HepG2 (cell line): ENCODE measurements at regions not wholly inside any gene's neighbourhood (a gene's known extent, or its start where the extent isn't known, plus 50 kb on each side); places are given as distances from the start of the nearest gene placed in this dataset.

Source experiments
- ATAC-seq: fragments of 200-7000 bp; cut with Tn5 transposase; 3 replicates; pipeline ENCODE4 v1.9.1; 2020; ENCODE audit warnings: mild to moderate bottlenecking, moderate library complexity
- BruUV-seq: library from RNA; stranded (reverse); fragments of 400-500 nt; replicated peaks from 2 replicates; lab custom pipeline; 2021; lab: Mats Ljungman, UMichigan
- CTCF ChIA-PET: fragments of 300-600 bp; formaldehyde crosslinking; extraction: SDS; loops from one replicate; lab custom pipeline; 2021; ENCODE audit warnings: low total read pairs, inconsistent platforms, low intra/inter-chr PET ratio; lab: Yijun Ruan, JAX
- POLR2A ChIA-PET: fragments of 350-600 bp; sonication (Branson Sonifier 250); formaldehyde crosslinking; loops from one replicate; lab custom pipeline; 2020; ENCODE audit warnings: antibody characterized with exemption, inconsistent platforms; lab: Yijun Ruan, JAX
- DNase-seq: peaks from one replicate; pipeline ENCODE4 v3.0.0-alpha.2; 2015; ENCODE audit warnings: low spot score
- FAIRE-seq: peaks from 3 replicates; lab custom pipeline; 2011; peaks lifted over from hg19 to GRCh38; lab: Jason Lieb, UNC
- H2AFZ ChIP-seq: one replicate; pipeline ENCODE4 v1.6.1; 2011; ENCODE audit warnings: low read length, inconsistent platforms
- H3K27ac ChIP-seq: fragments of 300-600 bp; 3 replicates; pipeline ENCODE4 v1.8.0; 2011; ENCODE audit warnings: mixed run types, mild to moderate bottlenecking, mixed read lengths, low read length, inconsistent platforms; ENCODE audit not compliant: insufficient read depth; ENCODE audit errors: extremely low read length
- H3K27me3 ChIP-seq, 2 experiments: fragments of 200-600 bp in 1 of 2; 2 replicates in 1 of 2; 3 replicates in 1 of 2; pipeline versions ENCODE4 v1.6.0 to v1.8.0; 2011; ENCODE audit warnings: low read length in 2 of 2, mild to moderate bottlenecking in 2 of 2, moderate library complexity in 2 of 2, inconsistent platforms in 1 of 2; ENCODE audit not compliant: insufficient read depth in 2 of 2, control insufficient read depth in 1 of 2
- H3K36me3 ChIP-seq, 2 experiments: fragments of 200-600 bp in 1 of 2; replicated peaks in 1 of 2; 2 replicates in 1 of 2; 3 replicates in 1 of 2; pipeline versions ENCODE4 v1.5.1 to v1.8.0; 2011; ENCODE audit warnings: low read length in 2 of 2, inconsistent platforms in 1 of 2; ENCODE audit not compliant: insufficient read depth in 2 of 2, control insufficient read depth in 1 of 2
- H3K4me1 ChIP-seq: 2 replicates; pipeline ENCODE4 v1.5.1; 2012; ENCODE audit warnings: low read length, inconsistent platforms; ENCODE audit not compliant: insufficient read depth
- H3K4me2 ChIP-seq: 2 replicates; pipeline ENCODE4 v1.6.0; 2011; ENCODE audit warnings: low read depth, low read length, inconsistent platforms
- H3K4me3 ChIP-seq, 3 experiments: fragments of 200-600 bp in 1 of 3; sonication (generic), shearing (Covaris generic) in 1 of 3; replicated peaks in 1 of 3; 2 replicates each; pipeline ENCODE4 v1.5.1; 2011 to 2016; ENCODE audit warnings: low read length in 3 of 3, inconsistent platforms in 2 of 3, low read depth in 2 of 3, mild to moderate bottlenecking in 2 of 3, control low read depth in 1 of 3, mixed read lengths in 1 of 3; ENCODE audit not compliant: insufficient read depth in 1 of 3
- H3K79me2 ChIP-seq: one replicate; pipeline ENCODE4 v1.6.1; 2011; ENCODE audit warnings: low read length, inconsistent platforms; ENCODE audit not compliant: insufficient read depth
- H3K9ac ChIP-seq: 2 replicates; pipeline ENCODE4 v1.6.0; 2011; ENCODE audit warnings: mild to moderate bottlenecking, low read depth, low read length, inconsistent platforms; ENCODE audit not compliant: insufficient read depth
- H3K9me3 ChIP-seq: 2 replicates; pipeline ENCODE4 v1.5.1; 2012; ENCODE audit warnings: mild to moderate bottlenecking, low read length
- H4K20me1 ChIP-seq: 2 replicates; pipeline ENCODE4 v1.6.0; 2011; ENCODE audit warnings: inconsistent platforms, mild to moderate bottlenecking, low read length, moderate library complexity; ENCODE audit not compliant: insufficient read depth
- CTCF ChIP-seq: sonication (generic); formaldehyde crosslinking; IDR thresholded peaks from 2 replicates; pipeline ENCODE4 v1.5.0; 2020; ENCODE audit warnings: mild to moderate bottlenecking, missing genetic modification reagents, moderate library complexity
- EZH2 ChIP-seq: conservative IDR thresholded peaks from 2 replicates; pipeline ENCODE4 v1.6.1; 2012; ENCODE audit warnings: mild to moderate bottlenecking, low read depth, low read length, moderate library complexity
- HOXD1 ChIP-seq: sonication (generic); formaldehyde crosslinking; IDR thresholded peaks from 2 replicates; pipeline ENCODE4 v1.5.0; 2020; ENCODE audit warnings: missing genetic modification reagents
- SMC3 ChIP-seq: IDR thresholded peaks from 2 replicates; pipeline ENCODE4 v1.6.1; 2011; ENCODE audit warnings: low read length, improper control_type of control experiment
- STAG1 ChIP-seq: sonication (generic); formaldehyde crosslinking; IDR thresholded peaks from 2 replicates; pipeline ENCODE4 v1.4.0; 2020; ENCODE audit warnings: missing genetic modification reagents
- TMF1 ChIP-seq: sonication (generic); formaldehyde crosslinking; IDR thresholded peaks from 2 replicates; pipeline ENCODE4 v1.8.1; 2022; ENCODE audit warnings: low read depth, missing genetic modification reagents
- ZFP41 ChIP-seq: sonication (generic); formaldehyde crosslinking; IDR thresholded peaks from 2 replicates; pipeline ENCODE4 v1.4.0; 2020; ENCODE audit warnings: mild to moderate bottlenecking, missing genetic modification reagents, borderline replicate concordance
- ZNF781 ChIP-seq: sonication (generic); formaldehyde crosslinking; IDR thresholded peaks from 2 replicates; pipeline ENCODE4 v1.5.1; 2020; ENCODE audit warnings: borderline replicate concordance, mild to moderate bottlenecking, missing genetic modification reagents; ENCODE audit errors: not compliant biosample characterization
- ZNF788 ChIP-seq: sonication (generic); formaldehyde crosslinking; IDR thresholded peaks from 2 replicates; pipeline ENCODE4 v1.5.0; 2020; ENCODE audit warnings: mild to moderate bottlenecking, missing genetic modification reagents, borderline replicate concordance
- WGBS: methylation state at CpG from one replicate; pipeline ENCODE4 v1.1.6; 2017; ENCODE audit warnings: low lambda C conversion rate; 5-methylcytosine and 5-hydroxymethylcytosine counted together
- in situ Hi-C: cut with HindIII; loops from 2 replicates; pipeline ENCODE4 v1.10.0; 2017; ENCODE audit warnings: low pct_unique_long_range_greater_than_20kb; ENCODE audit not compliant: extremely low pct_ligation_motif_present
- intact Hi-C: fragments of 100-400 bp; cut with micrococcal nuclease; formaldehyde crosslinking; loops from one replicate; pipeline ENCODE4 v1.10.0; 2022; ENCODE audit not compliant: unreplicated experiment

- H2AFZ ChIP-seq = no peak overlapping the region
- intact Hi-C loops = no loop called here
Measured at GRCh38 chr7:20539201-20539600, 76.3 kb upstream of the ABCB5 start.

More at GRCh38 chr7:20539201-20539600, 76.3 kb upstream of the ABCB5 start:
- 38% methylated on average over 4 of the region's 4 CpGs for WGBS
- H3K36me3 ChIP-seq = no peaks in the 10 kb centered on the region
- H3K27ac ChIP-seq = no peak overlapping the region
- H4K20me1 ChIP-seq = no peaks in the 10 kb centered on the region
- FAIRE-seq = peak; percentile 15
- peak; percentile 21 for DNase-seq
- H3K4me3 ChIP-seq = no peak overlapping the region
- no peak overlapping the region for H3K9ac ChIP-seq
- no peaks in the 10 kb centered on the region for H3K79me2 ChIP-seq
- in situ Hi-C loops = no loop called here
- ChIA-PET POLR2A (no interaction called here), CTCF (interaction anchor here (1.3 kb wide), 1 partner anchor 59 kb away, joined by 3 read pairs; no protein-coding TSS in a partner anchor)
- H3K4me2 ChIP-seq = no peak overlapping the region
- peak; percentile 43; the same call in 2 of the 3 replicates for ATAC-seq
- no TSS peak for BruUV-seq
- no peaks in the 10 kb centered on the region for H3K9me3 ChIP-seq
- H3K27me3 ChIP-seq = no peaks in the 10 kb centered on the region
- no peak for TF ChIP-seq ZNF788
- TF ChIP-seq SMC3 = peak; percentile 10; the same call in 1 of the 2 replicates
- no peak for TF ChIP-seq ZNF781
- no peak for TF ChIP-seq ZFP41
- peak; percentile 25 for TF ChIP-seq CTCF (CRISPR knock-in tag)
- no peak for TF ChIP-seq EZH2
- TF ChIP-seq STAG1 (CRISPR knock-in tag) = peak; percentile 30; the same call in 1 of the 2 replicates
- TF ChIP-seq TMF1 (CRISPR knock-in tag) = no peak
- no peak for TF ChIP-seq HOXD1
- H3K4me1 ChIP-seq = no peaks in the 10 kb centered on the region
